HCT116 (cell line): ENCODE measurements at regions not wholly inside any gene's neighbourhood (a gene's known extent, or its start where the extent isn't known, plus 50 kb on each side); places are given as distances from the start of the nearest gene placed in this dataset.

Source experiments
- CEBPB ChIP-seq: IDR thresholded peaks from 2 replicates; pipeline ENCODE4 v1.6.1; 2012; ENCODE audit warnings: low read depth
- ELF1 ChIP-seq: IDR thresholded peaks from 2 replicates; pipeline ENCODE4 v1.6.1; 2012; ENCODE audit warnings: low read depth, borderline replicate concordance
- EZH2phosphoT487 ChIP-seq: fragments of 200-600 bp; IDR thresholded peaks from 2 replicates; pipeline ENCODE4 v1.6.1; 2018; ENCODE audit warnings: antibody characterized with exemption, borderline replicate concordance
- POLR2AphosphoS5 ChIP-seq: IDR thresholded peaks from 2 replicates; pipeline ENCODE4 v1.6.1; 2011; ENCODE audit warnings: mild to moderate bottlenecking, low read depth, low read length, moderate library complexity
- RAD21 ChIP-seq: IDR thresholded peaks from 2 replicates; pipeline ENCODE4 v1.6.1; 2012; ENCODE audit warnings: low read depth, mild to moderate bottlenecking
- SIN3A ChIP-seq: IDR thresholded peaks from 2 replicates; pipeline ENCODE4 v1.6.1; 2012; ENCODE audit warnings: low read depth
- TF ChIP-seq, protein P1 (sequence below), 3 experiments: fragments of 200-600 bp in 1 of 3; sonication (generic) in 1 of 3; IDR thresholded peaks in 2 of 3; conservative IDR thresholded peaks in 1 of 3; 2 replicates each; pipeline ENCODE4 v1.5.1; 2012 to 2017; ENCODE audit warnings: low read depth in 2 of 3, low read length in 2 of 3, antibody characterized with exemption in 1 of 3, borderline replicate concordance in 1 of 3, control low read depth in 1 of 3, mild to moderate bottlenecking in 1 of 3, mixed read lengths in 1 of 3, mixed run types in 1 of 3, moderate library complexity in 1 of 3; ENCODE audit not compliant: insufficient read depth in 1 of 3
- TF ChIP-seq, protein P2 (sequence below): IDR thresholded peaks from 2 replicates; pipeline ENCODE4 v1.6.1; 2012

DNA sequence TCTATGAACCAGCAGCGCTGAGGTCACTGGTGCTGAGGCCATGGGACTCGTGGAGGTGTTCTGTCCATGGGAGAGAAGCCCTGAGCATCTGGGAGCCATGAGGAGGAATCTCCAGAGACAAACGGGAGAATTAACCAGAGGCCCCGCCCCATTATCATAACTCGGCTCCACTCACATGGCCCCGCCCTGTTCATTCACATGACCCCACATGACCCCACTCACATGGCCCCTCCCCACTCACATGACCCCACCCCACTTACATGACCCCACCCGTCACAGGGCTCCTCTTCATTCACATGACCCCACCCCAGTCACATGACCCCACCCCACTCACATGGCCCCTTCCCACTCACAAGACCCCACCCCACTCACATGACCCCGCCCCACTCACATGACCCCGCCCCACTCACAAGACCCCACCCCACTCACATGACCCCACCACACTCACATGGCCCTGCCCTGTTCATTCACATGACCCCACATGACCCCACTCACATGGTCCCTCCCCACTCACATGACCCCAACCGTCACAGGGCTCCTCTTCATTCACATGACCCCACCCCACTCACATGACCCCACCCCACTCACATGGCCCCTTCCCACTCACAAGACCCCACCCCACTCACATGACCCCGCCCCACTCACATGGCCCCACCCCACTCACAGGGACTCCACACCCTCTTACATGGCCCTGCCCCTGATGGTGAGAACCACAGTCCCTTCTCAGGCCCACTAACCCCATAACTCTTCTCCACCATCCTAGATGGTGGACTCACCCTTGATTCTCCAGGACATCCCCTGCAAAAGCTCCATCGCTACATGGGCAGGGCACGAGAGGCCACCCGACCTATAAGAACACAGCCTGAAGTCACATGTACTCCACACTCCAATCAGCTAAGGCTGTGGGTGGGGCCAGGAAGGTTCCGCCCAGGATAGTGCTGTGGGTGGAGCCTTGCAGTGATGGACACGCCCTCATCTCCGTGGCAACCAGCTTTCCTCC is 151.1 kb upstream of the SFSWAP start:
- TF ChIP-seq POLR2AphosphoS5 (no peak), EZH2phosphoT487 (no peak), SIN3A (no peak), ELF1 (no peak), RAD21 (no peak), CEBPB (no peak)
- TF ChIP-seq, protein P1, sequence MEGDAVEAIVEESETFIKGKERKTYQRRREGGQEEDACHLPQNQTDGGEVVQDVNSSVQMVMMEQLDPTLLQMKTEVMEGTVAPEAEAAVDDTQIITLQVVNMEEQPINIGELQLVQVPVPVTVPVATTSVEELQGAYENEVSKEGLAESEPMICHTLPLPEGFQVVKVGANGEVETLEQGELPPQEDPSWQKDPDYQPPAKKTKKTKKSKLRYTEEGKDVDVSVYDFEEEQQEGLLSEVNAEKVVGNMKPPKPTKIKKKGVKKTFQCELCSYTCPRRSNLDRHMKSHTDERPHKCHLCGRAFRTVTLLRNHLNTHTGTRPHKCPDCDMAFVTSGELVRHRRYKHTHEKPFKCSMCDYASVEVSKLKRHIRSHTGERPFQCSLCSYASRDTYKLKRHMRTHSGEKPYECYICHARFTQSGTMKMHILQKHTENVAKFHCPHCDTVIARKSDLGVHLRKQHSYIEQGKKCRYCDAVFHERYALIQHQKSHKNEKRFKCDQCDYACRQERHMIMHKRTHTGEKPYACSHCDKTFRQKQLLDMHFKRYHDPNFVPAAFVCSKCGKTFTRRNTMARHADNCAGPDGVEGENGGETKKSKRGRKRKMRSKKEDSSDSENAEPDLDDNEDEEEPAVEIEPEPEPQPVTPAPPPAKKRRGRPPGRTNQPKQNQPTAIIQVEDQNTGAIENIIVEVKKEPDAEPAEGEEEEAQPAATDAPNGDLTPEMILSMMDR (IDR thresholded peaks at IDR 0.05 in 2 of 3, conservative IDR thresholded peaks at IDR 0.05 in 1 of 3; ENCODE audit: borderline replicate concordance in 1 of 3, insufficient read depth in 1 of 3, low read depth in 2 of 3, low read length in 2 of 3): no peak
- TF ChIP-seq, protein P2, sequence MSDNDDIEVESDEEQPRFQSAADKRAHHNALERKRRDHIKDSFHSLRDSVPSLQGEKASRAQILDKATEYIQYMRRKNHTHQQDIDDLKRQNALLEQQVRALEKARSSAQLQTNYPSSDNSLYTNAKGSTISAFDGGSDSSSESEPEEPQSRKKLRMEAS: no peak
